ENCODE measurements at regions not wholly inside any gene's neighbourhood (a gene's known extent, or its start where the extent isn't known, plus 50 kb on each side); places are given as distances from the start of the nearest gene placed in this dataset.

- TF ChIP-seq PPARA (CRISPR knock-in tag; IDR thresholded peaks at IDR 0.05; ENCODE audit: borderline replicate concordance) (no peak), OSR1 (CRISPR knock-in tag; IDR thresholded peaks at IDR 0.05) (no peak), ISL1 (CRISPR knock-in tag; IDR thresholded peaks at IDR 0.05) (no peak), GLIS3 (CRISPR knock-in tag; IDR thresholded peaks at IDR 0.05) (no peak), BACH2 (CRISPR knock-in tag; IDR thresholded peaks at IDR 0.05; ENCODE audit: borderline replicate concordance) (no peak), CSDC2 (CRISPR knock-in tag; IDR thresholded peaks at IDR 0.05) (no peak), RARB (CRISPR knock-in tag; IDR thresholded peaks at IDR 0.05) (no peak), SNAI2 (CRISPR knock-in tag; IDR thresholded peaks at IDR 0.05) (no peak), PATZ1 (CRISPR knock-in tag; IDR thresholded peaks at IDR 0.05; ENCODE audit: borderline replicate concordance) (no peak), ARNTL (CRISPR knock-in tag; IDR thresholded peaks at IDR 0.05; ENCODE audit: borderline replicate concordance, low read depth) (no peak), ESRRG (CRISPR knock-in tag; IDR thresholded peaks at IDR 0.05) (no peak)
- ATAC-seq: no peak
These were observed 251.1 kb upstream of the CNTN4 start for GRCh38 chr3:1847571-1847970.

GRCh38 chr3:1848935-1849334 is 249.7 kb upstream of the CNTN4 start:
- no peak for TF ChIP-seq ZNF70 (CRISPR knock-in tag; IDR thresholded peaks at IDR 0.05)
- TF ChIP-seq CSRNP3 (CRISPR knock-in tag; IDR thresholded peaks at IDR 0.05): no peak
- TF ChIP-seq PPARA (CRISPR knock-in tag; IDR thresholded peaks at IDR 0.05; ENCODE audit: borderline replicate concordance): no peak
- no peak for TF ChIP-seq ESRRG (CRISPR knock-in tag; IDR thresholded peaks at IDR 0.05)
- no peak for TF ChIP-seq CSDC2 (CRISPR knock-in tag; IDR thresholded peaks at IDR 0.05)
- no peak for TF ChIP-seq SNAI2 (CRISPR knock-in tag; IDR thresholded peaks at IDR 0.05)
- no peak for TF ChIP-seq ZC3H10 (CRISPR knock-in tag; IDR thresholded peaks at IDR 0.05)
- no peak for TF ChIP-seq BACH2 (CRISPR knock-in tag; IDR thresholded peaks at IDR 0.05; ENCODE audit: borderline replicate concordance)
- no peak for TF ChIP-seq ZFP30 (CRISPR knock-in tag; IDR thresholded peaks at IDR 0.05)
- TF ChIP-seq ZNF565 (CRISPR knock-in tag; conservative IDR thresholded peaks at IDR 0.05; ENCODE audit: low read depth): no peak
- no peak for TF ChIP-seq ISL1 (CRISPR knock-in tag; IDR thresholded peaks at IDR 0.05)
- no peak for TF ChIP-seq TSHZ2 (CRISPR knock-in tag; IDR thresholded peaks at IDR 0.05)
- no peak for ATAC-seq

GRCh38 chr3:1852950-1853349 is 245.7 kb upstream of the CNTN4 start:
- TF ChIP-seq PPARA (CRISPR knock-in tag; IDR thresholded peaks at IDR 0.05; ENCODE audit: borderline replicate concordance) (no peak), ISL1 (CRISPR knock-in tag; IDR thresholded peaks at IDR 0.05) (no peak), TOX (CRISPR knock-in tag; IDR thresholded peaks at IDR 0.05; ENCODE audit: borderline replicate concordance) (no peak), CREB5 (CRISPR knock-in tag; IDR thresholded peaks at IDR 0.05; ENCODE audit: low read depth) (no peak), ZFP3 (CRISPR knock-in tag; IDR thresholded peaks at IDR 0.05) (no peak), ZNF565 (CRISPR knock-in tag; conservative IDR thresholded peaks at IDR 0.05; ENCODE audit: low read depth) (no peak), GLIS3 (CRISPR knock-in tag; IDR thresholded peaks at IDR 0.05) (no peak), TCF4 (CRISPR knock-in tag; IDR thresholded peaks at IDR 0.05; ENCODE audit: borderline replicate concordance) (no peak), CSDC2 (CRISPR knock-in tag; IDR thresholded peaks at IDR 0.05) (no peak), ZFP30 (CRISPR knock-in tag; IDR thresholded peaks at IDR 0.05) (no peak), ARNTL (CRISPR knock-in tag; IDR thresholded peaks at IDR 0.05; ENCODE audit: borderline replicate concordance, low read depth) (no peak)
- no peak for ATAC-seq

GRCh38 chr3:1855841-1856240 is 242.8 kb upstream of the CNTN4 start:
- no peak for ATAC-seq
- TF ChIP-seq TSHZ2 (CRISPR knock-in tag; IDR thresholded peaks at IDR 0.05) (no peak), PPARA (CRISPR knock-in tag; IDR thresholded peaks at IDR 0.05; ENCODE audit: borderline replicate concordance) (no peak), ZNF70 (CRISPR knock-in tag; IDR thresholded peaks at IDR 0.05) (no peak), CREB5 (CRISPR knock-in tag; IDR thresholded peaks at IDR 0.05; ENCODE audit: low read depth) (no peak), PATZ1 (CRISPR knock-in tag; IDR thresholded peaks at IDR 0.05; ENCODE audit: borderline replicate concordance) (no peak), ZFP30 (CRISPR knock-in tag; IDR thresholded peaks at IDR 0.05) (no peak), CSDC2 (CRISPR knock-in tag; IDR thresholded peaks at IDR 0.05) (no peak)

All from SK-N-SH treated with all-trans-retinoic acid at 6 μM for 48 hours (cell line).